ENCODE measurements at regions not wholly inside any gene's neighbourhood (a gene's known extent, or its start where the extent isn't known, plus 50 kb on each side); places are given as distances from the start of the nearest gene placed in this dataset.

GRCh38 chr13:105342281-105342820 is 1193.1 kb downstream of the EFNB2 start:
- TF ChIP-seq NFIC (IDR thresholded peaks at IDR 0.05) (no peak), TCF12 (IDR thresholded peaks at IDR 0.05; ENCODE audit: low read depth) (no peak), USF1 (IDR thresholded peaks at IDR 0.05) (no peak), CREB1 (IDR thresholded peaks at IDR 0.05; ENCODE audit: low read depth) (no peak), MAX (IDR thresholded peaks at IDR 0.05) (no peak), RAD21 (IDR thresholded peaks at IDR 0.05; ENCODE audit: low read depth) (no peak), EGR1 (IDR thresholded peaks at IDR 0.05) (no peak), FOXM1 (IDR thresholded peaks at IDR 0.05; ENCODE audit: borderline replicate concordance, low read depth) (no peak), YY1 (IDR thresholded peaks at IDR 0.05; ENCODE audit: low read depth) (no peak), CEBPB (IDR thresholded peaks at IDR 0.05) (no peak), EP300 (IDR thresholded peaks at IDR 0.05; ENCODE audit: borderline replicate concordance) (no peak), REST (IDR thresholded peaks at IDR 0.05; ENCODE audit: low read depth) (no peak), ZBTB7A (IDR thresholded peaks at IDR 0.05; ENCODE audit: low read depth) (no peak), TEAD4 (IDR thresholded peaks at IDR 0.05) (no peak), TAF1 (IDR thresholded peaks at IDR 0.05; ENCODE audit: low read depth) (no peak)

- TF ChIP-seq TCF12 (IDR thresholded peaks at IDR 0.05; ENCODE audit: low read depth) = no peak
- no peak for TF ChIP-seq REST (IDR thresholded peaks at IDR 0.05; ENCODE audit: low read depth)
- TF ChIP-seq MAX (IDR thresholded peaks at IDR 0.05) = no peak
- no peak for TF ChIP-seq EP300 (IDR thresholded peaks at IDR 0.05; ENCODE audit: borderline replicate concordance)
- no peak for TF ChIP-seq EGR1 (IDR thresholded peaks at IDR 0.05)
- no peak for TF ChIP-seq NFIC (IDR thresholded peaks at IDR 0.05)
- TF ChIP-seq CREB1 (IDR thresholded peaks at IDR 0.05; ENCODE audit: low read depth) = no peak
- no peak for TF ChIP-seq YY1 (IDR thresholded peaks at IDR 0.05; ENCODE audit: low read depth)
These were observed 1193.7 kb downstream of the EFNB2 start for GRCh38 chr13:105341758-105342157.

- TF ChIP-seq NFIC (IDR thresholded peaks at IDR 0.05) (no peak), EP300 (IDR thresholded peaks at IDR 0.05; ENCODE audit: borderline replicate concordance) (no peak), RAD21 (IDR thresholded peaks at IDR 0.05; ENCODE audit: low read depth) (no peak), FOXM1 (IDR thresholded peaks at IDR 0.05; ENCODE audit: borderline replicate concordance, low read depth) (no peak), REST (IDR thresholded peaks at IDR 0.05; ENCODE audit: low read depth) (no peak), TAF1 (IDR thresholded peaks at IDR 0.05; ENCODE audit: low read depth) (no peak)
These were observed 1194.2 kb downstream of the EFNB2 start for GRCh38 chr13:105341256-105341655.

GRCh38 chr13:105340061-105340606 is 1195.3 kb downstream of the EFNB2 start:
- no peak for TF ChIP-seq RAD21 (IDR thresholded peaks at IDR 0.05; ENCODE audit: low read depth)
- no peak for TF ChIP-seq TAF1 (IDR thresholded peaks at IDR 0.05; ENCODE audit: low read depth)
- TF ChIP-seq MAX (IDR thresholded peaks at IDR 0.05) = no peak
- TF ChIP-seq CREB1 (IDR thresholded peaks at IDR 0.05; ENCODE audit: low read depth) = no peak
- TF ChIP-seq EP300 (IDR thresholded peaks at IDR 0.05; ENCODE audit: borderline replicate concordance) = no peak
- TF ChIP-seq TEAD4 (IDR thresholded peaks at IDR 0.05) = no peak
- no peak for TF ChIP-seq USF1 (IDR thresholded peaks at IDR 0.05)
- no peak for TF ChIP-seq CEBPB (IDR thresholded peaks at IDR 0.05)
- TF ChIP-seq FOXM1 (IDR thresholded peaks at IDR 0.05; ENCODE audit: borderline replicate concordance, low read depth) = no peak
- no peak for TF ChIP-seq REST (IDR thresholded peaks at IDR 0.05; ENCODE audit: low read depth)
- TF ChIP-seq TCF12 (IDR thresholded peaks at IDR 0.05; ENCODE audit: low read depth) = no peak
- no peak for TF ChIP-seq YY1 (IDR thresholded peaks at IDR 0.05; ENCODE audit: low read depth)
- TF ChIP-seq EGR1 (IDR thresholded peaks at IDR 0.05) = no peak
- no peak for TF ChIP-seq ZBTB7A (IDR thresholded peaks at IDR 0.05; ENCODE audit: low read depth)
- no peak for TF ChIP-seq NFIC (IDR thresholded peaks at IDR 0.05)
